Hematopoietic multipotent progenitor cell (in vitro differentiated cells): ENCODE measurements at regions not wholly inside any gene's neighbourhood (a gene's known extent, or its start where the extent isn't known, plus 50 kb on each side); places are given as distances from the start of the nearest gene placed in this dataset.
A peak's percentile ranks its signal among the peaks of the same experiment; 100 is the strongest.
"Not testable (repeated sequence)": the region's sequence is repeated elsewhere in the genome, so short reads cannot be mapped to it uniquely, and the experiment has no call there.

ENCODE experiments used
- DNase-seq, 3 donors: peaks; one replicate each; pipeline ENCODE4 v3.0.0-alpha.2; 2011 to 2015; ENCODE audit warnings: low read depth in 2 of 3, low spot score in 2 of 3

DNA sequence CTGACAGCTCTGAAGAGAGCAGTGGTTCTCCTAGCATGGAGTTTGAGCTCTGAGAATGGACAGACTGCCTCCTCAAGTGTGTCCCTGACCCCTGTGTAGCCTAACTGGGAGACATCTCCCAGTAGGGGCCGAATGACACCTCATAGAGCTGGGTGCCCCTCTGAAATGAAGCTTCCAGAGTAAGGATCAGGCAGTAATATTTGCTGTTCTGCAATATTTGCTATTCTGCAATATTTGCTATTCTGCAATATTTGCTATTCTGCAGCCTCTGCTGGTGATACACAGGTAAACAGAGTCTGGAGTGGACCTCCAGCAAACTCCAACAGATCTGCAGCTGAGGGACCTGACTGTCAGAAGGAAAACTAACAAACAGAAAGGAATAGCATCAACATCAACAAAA is 105.5 kb downstream of the BUD13 start:
- not testable (repeated sequence) for DNase-seq

- not testable (repeated sequence) for DNase-seq
Observed at GRCh38 chr11:116666673-116667249, 106.0 kb downstream of the BUD13 start.

DNA sequence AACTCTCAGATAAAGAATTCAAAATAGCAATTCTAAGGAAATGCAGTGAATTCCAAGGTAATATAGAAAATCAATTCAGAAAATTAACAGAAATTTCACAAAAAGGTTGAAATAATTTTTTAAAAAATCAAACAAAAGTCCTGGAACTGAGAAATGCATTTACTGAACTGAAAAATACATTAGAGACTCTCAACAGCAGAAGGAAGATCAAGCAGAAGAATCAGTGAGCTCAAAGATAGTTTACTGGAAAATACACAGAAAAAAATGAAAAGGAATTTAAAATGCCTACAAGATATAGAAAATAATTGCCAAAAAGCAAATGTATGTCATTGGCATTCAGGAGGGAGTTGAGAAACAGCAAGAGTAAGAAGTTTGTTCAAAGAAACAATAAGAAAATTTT is 107.3 kb downstream of the BUD13 start:
- DNase-seq: no peak

DNA sequence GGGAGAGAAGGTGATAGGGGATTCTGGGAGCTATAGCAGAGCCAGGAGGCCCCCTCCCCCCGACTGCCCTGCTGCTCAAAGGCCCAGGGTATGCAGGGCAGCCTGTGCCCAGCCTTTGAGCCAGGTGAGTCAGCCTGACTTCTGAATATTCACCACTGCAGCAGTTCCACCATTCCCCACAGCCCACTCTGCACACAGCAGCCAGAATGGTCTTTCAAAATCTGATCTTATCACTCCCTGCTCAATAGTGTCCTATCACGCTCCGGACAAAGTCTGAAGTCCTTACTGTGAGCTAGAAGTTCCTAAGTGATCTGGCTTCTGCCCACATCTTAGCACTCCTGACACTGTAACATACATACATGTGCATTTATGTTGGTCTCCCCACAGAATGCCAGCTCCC is 111.7 kb downstream of the BUD13 start:
- no peak for DNase-seq

DNA sequence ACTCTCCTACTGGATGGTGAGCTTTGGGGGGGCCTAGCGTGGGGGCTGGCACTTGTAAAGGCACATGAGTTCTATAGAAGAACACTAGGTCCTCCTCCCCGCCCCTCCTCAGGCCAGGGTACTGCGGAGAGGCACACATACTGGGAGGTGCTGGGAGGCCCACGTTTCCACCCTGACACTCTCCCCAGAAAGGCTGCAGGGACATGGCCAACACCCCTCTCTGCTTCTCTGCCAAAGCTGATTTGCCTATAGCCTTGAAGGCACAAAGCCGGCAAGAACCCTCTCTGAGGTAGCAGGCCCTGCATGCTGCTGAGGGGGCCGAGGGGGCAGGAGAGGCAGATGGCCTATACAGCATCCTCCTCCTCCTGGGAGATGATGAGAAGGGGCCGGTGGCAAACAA is 112.8 kb downstream of the BUD13 start:
- no peak for DNase-seq

DNA sequence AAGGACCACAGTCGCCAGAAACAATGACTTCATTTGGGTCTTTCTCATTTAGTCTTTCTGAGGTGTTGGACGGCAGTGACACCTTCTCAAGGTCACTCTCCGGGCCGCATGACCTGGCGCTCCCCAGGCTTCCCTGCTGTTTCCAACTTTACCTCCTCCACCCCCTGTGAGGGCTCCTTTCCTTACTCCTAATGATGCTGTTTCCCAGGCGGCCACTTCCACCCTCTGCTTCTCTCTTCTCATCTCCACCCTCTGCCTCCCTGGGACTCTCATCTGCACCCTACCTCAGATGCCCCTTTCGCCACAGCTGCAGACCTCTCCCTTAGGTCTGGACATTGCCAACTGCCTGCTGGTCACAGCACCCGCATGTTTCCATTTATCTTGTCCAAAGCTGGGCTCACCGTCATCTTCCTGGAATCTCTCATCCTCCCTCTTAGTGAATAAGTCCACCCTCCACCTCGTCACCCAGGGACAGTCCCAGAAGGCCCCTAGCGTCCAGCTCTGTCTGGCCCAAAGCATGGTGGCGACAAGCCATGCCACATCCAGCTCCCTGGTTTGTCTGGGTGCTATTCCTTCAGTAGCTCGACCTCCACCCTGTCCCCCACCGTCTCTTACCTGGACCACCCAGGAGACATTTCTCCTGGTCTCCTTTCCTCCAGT is 113.8 kb downstream of the BUD13 start:
- no peak for DNase-seq

DNA sequence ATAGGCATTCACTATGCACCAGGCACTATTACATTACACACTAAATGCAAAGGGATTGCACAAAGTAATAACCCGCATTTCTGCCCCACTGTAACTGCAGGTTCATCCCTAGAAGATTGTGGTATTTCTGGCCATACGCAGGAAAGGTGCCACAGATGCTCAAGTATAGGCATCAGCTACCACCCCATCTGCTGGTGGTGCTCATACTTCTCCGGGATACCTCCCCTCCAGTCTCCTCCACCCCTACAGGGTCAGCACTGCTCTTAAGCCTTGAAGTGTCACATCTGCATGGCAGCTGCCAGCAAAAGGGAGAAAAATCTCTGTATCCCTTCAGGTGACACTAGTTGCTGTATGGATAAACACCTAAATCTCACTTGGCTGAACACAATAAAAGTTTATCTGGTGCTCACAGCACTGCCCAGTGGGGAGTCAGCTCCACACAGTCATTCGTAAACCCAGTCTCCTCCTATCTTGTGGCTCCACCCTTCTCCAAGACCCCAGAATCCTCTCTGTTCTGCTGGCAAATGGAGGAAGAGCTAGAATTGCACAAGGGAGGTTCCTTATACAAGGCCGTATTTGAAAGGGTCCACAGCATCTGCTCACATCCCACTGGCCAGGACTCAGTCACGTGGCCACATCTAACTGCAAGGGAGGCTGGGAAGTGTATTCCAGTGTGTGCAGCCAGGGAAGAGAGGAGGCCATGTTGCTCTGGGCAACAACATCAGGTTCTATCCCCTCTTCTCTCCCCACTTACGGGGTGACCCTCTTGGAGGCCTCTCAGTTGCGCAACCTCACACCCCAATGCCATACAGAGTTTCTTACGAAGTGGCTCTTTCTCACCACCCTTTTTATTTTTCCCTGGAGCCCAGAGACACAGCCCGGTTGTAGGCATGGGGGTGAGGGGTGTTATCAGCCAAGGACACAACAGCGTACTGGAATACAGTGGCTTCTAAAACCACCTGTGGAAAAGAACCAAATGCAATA is 114.7 kb downstream of the BUD13 start:
- no peak for DNase-seq

- DNase-seq: no peak
Observed at GRCh38 chr11:116656011-116656410, 116.8 kb downstream of the BUD13 start.

- no peak for DNase-seq
Observed at GRCh38 chr11:116654526-116654925, 118.3 kb downstream of the BUD13 start.

GRCh38 chr11:116653206-116653605 is 119.6 kb downstream of the BUD13 start:
- no peak for DNase-seq

- no peak for DNase-seq
Observed at GRCh38 chr11:116651737-116652237, 121.0 kb downstream of the BUD13 start.

DNA sequence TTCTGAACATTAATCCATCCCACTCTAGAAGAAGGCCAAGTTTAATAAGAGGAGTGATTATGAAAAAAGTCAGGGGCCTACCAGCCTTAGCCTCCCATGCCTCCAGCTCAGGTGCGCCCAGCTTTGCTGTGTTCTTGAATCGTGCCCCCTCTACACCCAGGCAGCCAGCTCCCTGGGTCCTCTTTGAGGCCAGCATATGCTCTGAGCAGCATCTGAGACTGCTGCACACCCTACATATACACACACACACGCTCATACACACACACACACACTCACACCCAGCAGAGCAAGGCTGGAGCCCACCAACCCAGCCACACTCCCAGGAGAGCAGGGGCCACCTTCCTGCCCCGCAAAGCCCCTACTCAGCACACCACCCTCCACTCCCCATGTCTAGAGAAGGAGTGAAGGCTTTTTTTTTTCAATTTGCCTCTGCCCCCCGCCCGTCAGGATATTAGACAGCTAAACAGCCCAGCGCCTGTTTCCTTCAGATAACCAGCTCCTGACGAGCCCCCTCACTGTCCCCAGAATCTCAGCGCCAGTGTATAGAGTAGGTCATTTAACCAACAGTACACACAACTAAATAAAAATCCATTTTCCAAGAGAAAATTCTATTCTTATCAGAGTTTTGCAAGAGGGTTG is 121.6 kb downstream of the BUD13 start:
- peak in 2 of 3 donors; percentile 79 to 90 for DNase-seq

DNA sequence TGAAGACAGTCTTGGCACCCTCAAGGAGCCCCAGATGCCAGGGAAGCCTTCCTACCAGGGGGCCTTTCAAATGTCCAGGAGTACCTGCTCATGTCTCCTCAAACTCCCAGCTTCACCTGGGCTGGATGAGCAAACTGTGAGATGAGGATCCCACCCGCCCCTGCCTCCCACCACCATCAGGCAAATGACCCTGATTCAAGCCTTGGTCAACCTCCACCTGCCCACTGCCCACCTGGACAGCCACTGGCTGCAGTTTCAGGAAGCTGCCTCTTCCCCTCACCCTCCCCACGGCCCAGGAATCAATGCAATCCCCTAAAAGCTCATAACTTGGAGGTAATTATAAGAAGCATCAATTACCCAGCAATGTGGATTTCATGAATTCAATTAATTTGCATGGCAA is 122.7 kb downstream of the BUD13 start:
- no peak for DNase-seq

DNA sequence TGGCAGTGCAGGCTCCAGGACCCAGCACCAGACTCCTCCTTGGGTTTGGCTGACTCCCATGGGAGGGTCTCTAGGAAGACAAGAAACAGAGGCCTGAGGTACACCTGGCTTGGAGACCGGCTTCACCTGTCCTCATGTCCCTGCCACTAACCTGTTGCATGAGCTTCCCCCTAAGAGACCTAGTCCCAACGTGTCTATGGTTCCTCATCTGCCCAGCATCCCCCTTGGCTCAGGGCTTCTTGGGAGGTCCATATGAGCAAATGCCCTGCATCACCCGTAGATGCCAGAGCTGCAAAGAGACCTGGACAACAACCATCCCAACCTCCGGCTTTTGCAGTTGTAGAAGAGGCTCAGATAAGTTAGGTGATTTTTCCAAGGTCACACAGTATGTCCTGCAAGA is 123.5 kb downstream of the BUD13 start:
- DNase-seq: no peak

- DNase-seq: peak in 1 of 3 donors; percentile 57
Observed at GRCh38 chr11:116648247-116649174, 124.3 kb downstream of the BUD13 start.

DNA sequence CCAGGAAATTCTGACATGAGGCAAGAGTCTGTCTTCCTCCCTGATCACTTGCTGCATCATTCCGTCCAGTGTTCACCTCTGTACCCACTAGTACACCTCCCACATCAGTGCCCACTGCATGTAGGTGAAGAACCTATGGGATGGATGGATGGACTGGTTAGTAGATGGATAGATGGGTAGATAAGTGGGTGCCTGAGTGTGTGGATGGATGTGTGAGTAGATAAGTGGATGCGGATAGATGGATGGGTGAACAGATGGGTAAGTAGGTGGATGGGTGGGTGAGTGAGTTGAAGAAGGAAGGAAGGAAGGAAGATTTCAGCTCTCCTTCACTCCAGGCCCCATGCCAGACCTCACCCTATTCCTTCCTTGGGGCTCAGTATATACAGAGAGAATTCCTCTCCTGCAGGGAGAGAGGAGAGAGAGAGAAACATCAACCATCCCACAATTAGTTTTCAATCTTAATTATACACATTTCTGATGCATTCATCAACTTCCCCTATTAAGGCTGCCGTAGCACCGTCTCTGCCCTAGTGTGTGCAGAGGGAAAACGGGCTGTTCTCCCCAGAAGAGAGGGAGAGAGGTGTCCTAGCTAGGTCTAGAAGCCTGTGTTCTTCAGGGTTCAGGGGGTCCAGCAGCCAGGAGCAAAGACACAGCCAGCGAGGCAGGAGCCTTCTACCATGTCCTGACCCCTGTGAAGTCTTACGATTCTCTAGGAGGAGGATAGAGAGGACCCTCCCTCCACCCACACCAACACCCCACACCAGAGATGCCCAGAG is 125.3 kb downstream of the BUD13 start:
- no peak for DNase-seq

- no peak for DNase-seq
Observed at GRCh38 chr11:116646191-116646590, 126.6 kb downstream of the BUD13 start.

- DNase-seq: no peak
Observed at GRCh38 chr11:116644941-116645305, 127.9 kb downstream of the BUD13 start.
